Transverse colon (tissue), 4 donors: ENCODE measurements at regions not wholly inside any gene's neighbourhood (a gene's known extent, or its start where the extent isn't known, plus 50 kb on each side); places are given as distances from the start of the nearest gene placed in this dataset.

Experiments used
- CTCF ChIP-seq, 5 experiments: fragments of 200-600 bp in 3 of 5; fragments of 450-650 bp in 2 of 5; sonication (generic) in 3 of 5; IDR thresholded peaks; 1 replicate in 2 of 5; 2 replicates in 3 of 5; pipeline ENCODE4 v1.5.1; 2016 to 2017; ENCODE audit warnings: antibody characterized with exemption in 5 of 5, inconsistent platforms in 3 of 5, mild to moderate bottlenecking in 2 of 5, moderate library complexity in 1 of 5
- EP300 ChIP-seq: sonication (generic); formaldehyde crosslinking; IDR thresholded peaks from one replicate; pipeline ENCODE4 v1.6.1; 2017; ENCODE audit warnings: antibody characterized with exemption, low read depth
- POLR2A ChIP-seq: fragments of 450-650 bp; IDR thresholded peaks from one replicate; pipeline ENCODE4 v1.6.1; 2016; ENCODE audit warnings: antibody characterized with exemption, mild to moderate bottlenecking, moderate library complexity
- POLR2AphosphoS5 ChIP-seq, 3 donors: sonication (generic); formaldehyde crosslinking; IDR thresholded peaks; one replicate each; pipeline ENCODE4 v1.6.1; 2016; ENCODE audit warnings: antibody characterized with exemption in 3 of 3

GRCh38 chr4:144209491-144209890 is 69.0 kb upstream of the GYPA start:
- TF ChIP-seq POLR2A (no peak), CTCF (IDR thresholded peaks at IDR 0.05) (no peak), POLR2AphosphoS5 (IDR thresholded peaks at IDR 0.05) (no peak), EP300 (no peak)
